Activated CD4-positive, alpha-beta T cell treated with anti-CD3 and anti-CD28 coated beads for 24 hours (primary cell): ENCODE measurements at regions not wholly inside any gene's neighbourhood (a gene's known extent, or its start where the extent isn't known, plus 50 kb on each side); places are given as distances from the start of the nearest gene placed in this dataset.

Experiments
- DNase-seq, 2 donors: peaks; one replicate each; pipeline ENCODE4 v3.0.0-alpha.2; 2020; ENCODE audit warnings: low read depth in 2 of 2

DNA sequence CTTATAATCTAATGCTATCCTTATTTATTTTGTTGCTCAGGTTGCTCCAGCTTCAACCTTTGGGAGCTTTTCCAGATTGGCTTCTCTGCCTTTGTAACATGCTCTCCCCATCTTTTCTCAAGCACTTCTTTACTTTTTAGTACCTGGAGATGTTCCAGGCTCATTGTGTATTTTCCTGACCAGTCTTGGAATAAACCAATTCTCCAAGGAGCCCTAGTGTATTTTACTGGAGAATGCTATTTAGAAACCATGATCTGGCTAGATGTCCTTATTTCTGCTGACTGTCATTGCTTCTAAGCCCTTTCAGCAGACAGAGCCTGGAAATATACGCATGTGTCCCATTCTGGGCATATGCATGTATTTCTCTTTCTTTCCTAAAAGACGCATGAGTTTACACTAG, 95.7 kb downstream of the EMX2 start:
- no peak for DNase-seq

DNA sequence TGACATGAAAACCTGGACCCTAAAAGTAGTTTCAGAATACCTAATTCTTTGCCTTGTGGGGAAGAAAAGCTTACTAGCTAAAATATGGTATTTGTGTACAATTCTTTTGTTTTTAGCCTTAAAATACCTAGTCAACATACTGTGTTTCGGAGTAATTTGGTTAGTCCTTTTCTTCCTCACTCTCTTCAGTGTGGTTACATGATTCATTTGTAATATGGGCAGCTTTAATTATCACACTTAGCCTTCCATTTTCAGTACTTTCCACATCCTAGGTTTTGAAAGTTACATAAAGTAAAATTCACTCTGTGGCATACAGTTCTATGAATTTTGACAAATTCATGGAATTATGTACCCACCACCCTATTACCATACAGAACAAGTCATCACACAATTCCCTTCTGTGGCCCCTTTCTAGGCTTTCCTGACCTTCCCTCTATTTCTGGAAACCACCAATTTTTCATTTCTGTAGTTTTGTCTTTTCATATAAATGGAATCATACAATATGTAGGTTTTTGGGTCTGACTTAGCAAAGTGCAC, 96.2 kb downstream of the EMX2 start:
- no peak for DNase-seq

DNA sequence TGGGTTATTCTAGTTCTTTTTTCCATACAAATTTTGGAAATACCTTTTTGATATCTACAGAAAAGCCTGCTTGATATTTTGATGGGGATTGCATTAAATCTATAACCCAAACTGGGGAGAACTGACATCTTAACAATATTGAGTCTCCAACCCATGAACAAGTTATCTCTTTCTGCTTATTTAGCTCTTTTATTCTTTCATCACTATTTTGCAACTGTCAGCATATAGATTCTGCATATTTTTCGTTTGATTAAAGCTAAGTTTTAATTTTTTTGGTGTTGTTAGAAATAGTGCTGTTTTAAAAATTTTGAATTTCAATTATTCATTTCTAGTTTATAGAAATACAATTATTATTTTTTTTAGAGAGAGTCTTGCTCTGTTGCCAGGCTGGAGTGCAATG, 97.9 kb downstream of the EMX2 start:
- DNase-seq, result no peak

DNA sequence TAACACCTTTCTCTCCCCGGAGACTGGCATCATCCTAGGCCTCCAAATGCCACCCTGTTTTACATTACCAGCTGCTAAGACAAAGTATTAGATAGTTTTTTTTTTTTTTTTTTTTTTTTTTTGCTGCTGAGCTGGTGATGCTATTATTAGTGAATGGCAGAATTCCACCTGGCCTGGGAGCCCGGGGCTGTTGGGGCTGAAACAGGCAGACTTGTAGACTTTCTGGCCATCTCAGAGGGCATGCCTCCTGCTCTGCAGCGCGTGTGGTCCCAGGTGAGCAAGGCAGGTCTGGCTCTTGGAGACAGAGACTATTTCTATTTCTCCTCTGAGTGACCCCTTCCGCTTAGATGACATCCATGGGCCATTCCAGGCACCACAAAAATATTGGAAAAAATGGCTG, 104.2 kb downstream of the EMX2 start:
- no peak for DNase-seq

DNA sequence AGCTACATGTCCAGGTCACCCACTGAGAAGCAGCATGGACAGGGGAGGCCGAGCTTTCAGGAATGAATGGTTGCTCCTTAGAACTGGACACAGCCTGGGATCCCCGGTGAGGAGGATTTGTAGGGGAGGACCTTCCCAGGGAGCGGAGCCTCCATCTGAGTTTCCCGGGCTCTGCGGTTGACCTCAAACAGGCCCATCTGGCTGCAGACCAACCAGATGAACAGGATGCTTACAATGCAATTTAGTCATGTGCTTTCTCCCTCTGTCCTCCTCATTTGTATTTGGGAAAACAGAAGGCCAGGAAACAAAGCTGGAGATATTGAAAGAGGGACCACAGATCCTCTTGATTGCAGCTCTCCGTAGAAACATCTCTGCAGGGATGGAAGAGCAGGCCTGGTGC, 104.8 kb downstream of the EMX2 start:
- DNase-seq, result no peak

DNA sequence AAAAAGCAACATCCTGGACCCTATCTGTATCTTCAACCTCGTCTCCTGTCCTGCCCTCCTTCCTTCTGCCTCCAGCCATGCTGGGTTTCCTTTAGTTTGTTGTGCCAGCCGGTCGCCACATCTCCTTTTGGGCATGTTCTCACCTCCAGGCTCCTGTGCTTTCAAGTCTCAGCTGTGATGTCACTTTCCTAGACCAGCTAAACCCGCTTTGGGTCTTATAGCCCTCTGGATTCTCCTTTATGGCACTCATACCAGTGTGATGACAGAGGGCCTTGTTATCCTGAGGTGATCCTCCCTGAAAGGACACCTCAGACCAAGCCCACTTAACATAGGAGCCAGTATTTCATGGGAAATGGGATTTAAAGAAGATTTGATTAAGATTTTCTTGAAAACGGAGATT, 108.6 kb downstream of the EMX2 start:
- DNase-seq, result no peak

DNA sequence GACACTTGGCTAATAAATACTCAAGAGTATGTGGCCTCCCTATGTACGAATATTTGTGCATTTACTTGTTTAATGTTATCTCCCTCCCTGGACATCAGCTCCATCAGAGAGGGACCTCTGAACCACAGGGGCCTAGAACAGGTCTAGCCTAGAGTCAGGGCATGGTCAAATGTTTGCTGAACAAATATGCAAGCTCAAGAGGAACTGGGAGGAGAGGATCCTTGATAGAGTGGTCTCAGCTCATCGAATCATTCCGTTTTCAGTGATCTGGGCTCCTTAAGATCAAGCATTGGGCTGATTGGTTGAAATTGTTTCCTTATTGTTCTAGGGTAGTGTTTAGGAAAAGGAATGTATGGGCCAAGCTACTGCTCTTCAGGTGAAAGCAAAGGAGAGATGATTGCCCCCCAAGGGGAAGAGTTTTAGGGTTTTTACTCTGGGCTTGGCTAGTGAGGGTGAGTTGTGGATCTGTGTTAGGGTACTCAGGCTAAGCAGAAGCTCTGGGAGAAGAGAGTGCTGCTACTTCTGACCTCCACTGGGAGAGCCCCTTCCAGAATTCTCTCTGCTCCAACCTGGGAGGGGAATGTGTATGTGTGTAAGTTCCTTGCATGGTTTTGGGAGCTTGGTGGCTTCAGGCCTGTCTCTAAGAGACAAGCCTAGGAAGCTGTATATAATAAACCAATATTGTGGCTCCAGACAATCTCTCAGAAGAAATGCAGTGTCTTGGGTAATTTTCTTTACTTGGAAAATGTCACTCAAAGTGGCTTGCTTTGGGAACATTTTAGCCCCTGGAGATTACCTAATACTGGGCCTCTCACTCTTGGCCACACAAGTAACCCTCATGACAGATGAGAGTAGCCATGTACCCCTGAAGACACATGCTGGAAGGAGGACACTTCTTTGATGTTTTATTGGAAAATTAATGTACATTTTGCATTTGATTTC, 110.0 kb downstream of the EMX2 start:
- no peak for DNase-seq

DNA sequence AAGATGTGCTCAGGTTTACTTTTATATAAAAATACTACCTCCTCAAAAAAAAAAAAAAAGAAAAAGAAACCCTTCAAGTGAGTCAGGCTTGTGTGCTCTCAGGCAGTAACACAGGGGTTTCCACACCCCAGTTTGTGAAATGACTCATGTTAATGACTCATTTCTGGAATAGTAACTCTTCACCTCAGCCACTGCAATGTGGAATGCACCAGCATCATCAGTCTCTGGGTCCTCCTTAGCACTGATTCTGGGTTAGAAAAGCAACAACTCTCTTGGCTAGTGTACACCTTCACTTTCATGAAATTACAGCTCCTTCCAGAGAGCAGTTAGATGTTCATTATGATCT, 110.6 kb downstream of the EMX2 start:
- DNase-seq, result peak; percentile 13 to 14

DNA sequence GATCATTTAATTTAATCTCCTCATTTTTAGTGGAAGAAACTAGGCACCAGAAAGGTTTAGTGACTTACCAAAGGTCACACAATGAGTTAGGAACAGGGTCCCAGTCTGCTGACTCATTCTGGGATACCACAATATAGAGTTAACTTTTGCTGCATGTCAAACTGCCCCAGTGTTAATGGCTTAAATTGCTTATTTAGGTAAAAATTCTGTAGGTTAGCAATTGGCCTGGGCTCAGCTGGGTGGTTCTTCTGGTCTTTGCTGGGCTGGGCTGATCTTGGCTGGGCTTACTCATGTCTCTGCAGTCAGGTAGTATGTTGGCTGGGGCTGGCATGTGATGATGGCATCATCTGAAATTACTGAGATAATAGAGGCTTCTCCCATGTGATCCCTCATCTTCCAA, 111.6 kb downstream of the EMX2 start:
- DNase-seq, result no peak

DNA sequence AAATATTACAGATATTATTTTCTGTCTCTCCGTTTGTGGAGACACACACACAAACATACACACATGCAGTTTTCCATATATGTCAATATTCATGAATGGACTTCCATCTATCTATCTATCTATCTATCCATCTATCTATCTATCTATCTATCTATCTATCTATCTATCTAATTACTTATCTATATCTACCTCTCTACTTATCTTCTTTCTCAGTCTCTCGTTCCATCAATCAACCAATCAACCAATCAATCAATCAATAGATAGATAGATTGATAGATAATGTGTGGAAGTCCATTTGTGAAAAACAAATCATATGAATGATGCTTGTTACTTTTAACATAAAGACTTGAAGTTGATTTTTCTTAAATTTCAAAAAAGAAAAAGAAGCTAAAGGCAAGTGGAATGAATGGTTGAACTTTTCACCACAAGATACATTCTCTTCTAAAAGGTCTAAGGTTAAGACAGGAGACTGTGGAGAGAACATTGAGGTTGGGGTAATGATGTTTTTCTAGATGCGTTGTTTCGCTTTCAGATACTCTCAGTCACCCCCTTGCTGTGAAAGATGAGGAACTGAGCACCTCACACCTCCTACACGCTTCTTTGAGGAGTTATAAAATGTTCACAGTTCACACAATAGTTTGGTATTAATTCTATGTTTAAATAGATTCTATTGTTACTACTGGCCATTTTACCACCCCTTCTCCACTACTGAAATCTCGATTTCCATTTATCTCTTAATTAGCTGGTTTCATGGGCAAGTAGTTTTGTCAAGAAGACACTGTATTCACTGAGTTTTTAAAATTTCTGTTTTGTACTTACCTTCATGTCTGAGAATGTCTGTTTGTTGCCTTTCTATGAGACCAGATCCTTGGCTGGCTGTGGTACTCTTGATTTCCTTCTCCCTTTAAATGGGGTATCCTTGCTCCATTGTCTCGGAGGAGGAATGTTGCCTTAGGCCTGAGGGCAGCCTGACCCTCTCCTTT, 114.1 kb downstream of the EMX2 start:
- no peak for DNase-seq

DNA sequence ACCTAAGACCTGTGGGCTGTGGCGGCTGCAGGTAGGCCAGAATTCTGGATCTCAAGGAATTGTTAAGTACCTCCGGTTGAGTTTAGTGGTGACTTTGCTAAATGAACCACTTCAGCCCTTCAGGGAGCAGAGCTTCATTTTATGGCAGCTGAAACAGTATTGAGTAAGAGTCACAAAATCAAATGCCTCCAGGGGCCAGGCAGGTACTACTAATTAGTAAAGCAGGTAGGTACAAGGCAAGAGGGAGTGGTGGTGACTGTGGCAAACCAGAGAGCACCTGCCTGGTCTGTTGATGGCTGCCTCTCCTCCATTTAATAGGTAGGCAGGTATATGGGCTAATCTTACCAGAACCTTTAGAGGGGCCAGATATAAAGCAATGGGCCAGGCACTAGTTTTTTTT, 118.8 kb downstream of the EMX2 start:
- no peak for DNase-seq

DNA sequence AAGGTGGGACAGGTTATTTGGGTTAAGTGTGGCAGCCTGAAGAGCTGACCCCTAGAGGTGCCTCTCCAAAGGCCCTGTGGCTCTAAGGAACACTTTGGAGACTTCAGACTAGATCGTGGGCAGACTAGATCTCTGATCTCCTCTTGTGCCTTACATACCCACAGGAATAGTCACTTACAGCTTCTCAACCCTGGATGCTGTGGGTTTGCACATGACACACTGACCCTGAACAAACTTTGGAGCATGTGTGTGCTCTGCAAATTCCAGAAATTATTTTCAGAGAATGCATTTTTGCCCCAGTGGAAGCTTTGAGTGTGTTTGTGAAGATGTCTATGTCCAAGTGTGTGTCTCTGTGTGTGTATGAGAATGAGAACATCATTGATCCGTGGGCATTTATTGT, 119.6 kb downstream of the EMX2 start:
- no peak for DNase-seq

DNA sequence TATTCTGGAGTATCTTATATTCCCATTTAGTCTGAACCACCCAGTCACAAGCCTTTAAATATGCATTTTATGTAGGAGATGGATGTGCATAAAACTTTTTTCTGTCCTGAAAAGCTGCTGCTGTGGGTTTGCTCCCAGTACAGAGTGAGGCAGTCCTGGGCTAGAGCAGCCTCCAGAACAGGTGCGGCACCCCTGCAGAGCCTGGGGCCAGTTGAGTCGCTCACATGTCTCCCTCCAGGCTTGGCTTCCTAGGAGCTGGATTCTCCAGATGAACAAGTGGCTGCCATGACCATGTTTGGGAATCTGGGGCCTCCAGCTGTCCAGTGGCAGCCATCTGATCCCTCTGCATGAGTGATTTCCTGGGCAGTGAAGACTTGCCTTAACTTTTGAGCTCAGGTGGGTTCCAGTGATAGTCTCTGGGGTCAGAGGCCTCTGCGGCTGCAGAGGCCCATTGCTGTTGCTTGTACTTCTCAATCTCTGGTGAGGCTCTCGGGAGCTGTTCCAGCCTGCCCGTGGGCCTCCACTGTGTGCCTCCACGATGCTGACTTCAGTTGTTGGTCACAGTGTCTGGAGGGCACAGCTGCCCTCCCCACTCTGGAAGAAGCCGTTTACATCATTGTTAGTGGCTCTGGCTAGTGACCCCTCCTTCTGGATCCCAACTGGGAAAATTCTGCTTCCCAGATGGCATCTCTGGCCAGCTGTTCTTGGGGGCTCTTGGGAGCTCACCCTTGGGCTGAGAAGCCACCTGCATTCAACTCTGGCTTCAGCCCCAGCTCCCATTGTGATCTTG, 120.4 kb downstream of the EMX2 start:
- DNase-seq, result no peak

DNA sequence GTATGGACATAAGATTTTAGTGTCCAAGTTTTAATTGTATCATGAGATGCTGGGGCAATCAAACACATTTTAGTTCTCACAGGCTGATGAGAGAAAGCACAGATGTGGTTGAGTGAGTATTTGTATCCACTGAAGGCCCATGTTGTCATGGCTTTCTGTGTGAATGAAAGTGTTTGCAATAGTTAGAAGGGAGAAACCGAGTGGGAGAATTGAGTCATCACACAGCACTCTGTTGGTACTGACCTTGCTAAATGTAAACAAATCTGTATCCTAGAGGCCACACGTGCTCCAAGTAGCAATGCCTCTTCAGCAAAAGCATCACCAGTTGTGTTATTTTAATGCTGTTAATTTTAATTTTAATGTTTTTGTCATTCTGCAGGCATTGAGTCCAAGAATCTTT, 121.2 kb downstream of the EMX2 start:
- no peak for DNase-seq

DNA sequence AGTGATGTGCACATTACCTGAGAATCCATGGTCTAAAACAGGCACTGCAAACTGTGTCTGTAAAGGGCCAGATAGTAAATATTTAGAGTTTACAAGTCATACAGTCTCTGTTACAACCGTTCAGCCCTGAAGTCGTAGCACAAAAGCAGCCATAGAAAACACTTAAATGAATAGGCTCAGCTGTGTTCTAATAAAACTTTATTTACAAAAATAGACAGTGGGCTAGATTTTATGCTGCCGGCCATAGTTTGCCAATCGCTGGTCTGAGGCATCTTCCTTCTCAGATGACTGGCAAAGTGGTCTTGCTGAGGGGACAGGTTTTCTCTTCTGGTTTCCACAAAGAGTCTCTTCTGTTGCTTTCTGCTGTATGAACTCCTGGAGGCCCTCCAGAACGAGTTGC, 121.7 kb downstream of the EMX2 start:
- DNase-seq, result no peak

DNA sequence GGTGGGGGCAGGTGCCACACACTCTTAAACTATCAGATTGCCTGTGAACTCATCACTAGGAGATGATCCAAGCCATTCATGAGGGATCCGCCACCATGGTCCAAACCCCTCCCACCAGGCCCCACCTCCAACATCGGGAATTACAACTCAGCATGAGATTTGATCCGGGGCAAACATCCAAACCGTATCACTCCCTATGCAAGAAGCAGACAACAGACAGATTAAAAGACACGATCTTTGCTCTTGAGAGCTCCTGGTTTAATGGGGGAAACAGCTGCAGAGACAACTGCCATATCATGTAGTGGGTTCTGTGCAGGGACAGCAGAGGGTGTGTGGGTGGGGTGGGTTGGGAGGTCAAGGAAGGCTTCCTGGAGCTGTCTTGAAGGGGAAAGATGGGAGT, 123.6 kb downstream of the EMX2 start:
- DNase-seq, result no peak

DNA sequence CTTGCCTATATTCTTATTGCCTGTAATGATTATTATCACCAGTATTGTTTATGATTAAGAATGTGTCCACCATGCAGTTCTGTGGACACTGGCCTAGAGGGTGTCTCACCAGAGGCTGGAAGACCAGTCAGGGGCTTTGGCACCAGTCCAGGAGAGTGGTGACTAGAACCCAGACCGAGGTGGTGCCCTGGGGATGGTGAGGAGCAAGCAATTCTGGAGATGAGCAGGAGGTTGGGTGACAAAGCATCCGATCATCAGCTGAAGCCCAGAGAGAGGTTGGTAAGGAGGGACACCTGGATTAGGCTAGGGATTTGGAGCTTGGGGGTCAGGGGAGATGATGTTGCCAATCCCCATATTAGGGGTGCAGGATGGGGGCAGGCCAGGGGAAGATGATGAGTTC, 124.4 kb downstream of the EMX2 start:
- no peak for DNase-seq

DNA sequence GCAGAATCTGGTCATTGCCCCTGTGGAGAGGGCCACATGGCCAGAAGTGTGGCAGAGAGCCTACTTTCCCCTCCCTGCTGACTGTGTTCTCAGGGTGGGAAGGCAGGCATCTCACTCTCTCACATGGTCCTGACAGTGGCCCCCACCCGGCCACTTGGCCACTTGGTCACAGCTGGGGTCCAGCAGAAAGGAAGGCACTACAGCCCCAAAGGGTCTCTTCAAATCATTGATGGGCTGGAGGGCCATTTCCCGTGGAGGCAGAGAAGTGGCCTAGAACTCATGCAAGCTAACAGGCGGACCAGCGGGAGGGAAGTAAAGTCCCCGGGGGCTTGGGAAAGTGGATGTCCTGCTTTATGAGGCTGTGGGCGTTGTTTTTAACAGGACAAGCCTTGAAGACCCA, 125.3 kb downstream of the EMX2 start:
- no peak for DNase-seq

DNA sequence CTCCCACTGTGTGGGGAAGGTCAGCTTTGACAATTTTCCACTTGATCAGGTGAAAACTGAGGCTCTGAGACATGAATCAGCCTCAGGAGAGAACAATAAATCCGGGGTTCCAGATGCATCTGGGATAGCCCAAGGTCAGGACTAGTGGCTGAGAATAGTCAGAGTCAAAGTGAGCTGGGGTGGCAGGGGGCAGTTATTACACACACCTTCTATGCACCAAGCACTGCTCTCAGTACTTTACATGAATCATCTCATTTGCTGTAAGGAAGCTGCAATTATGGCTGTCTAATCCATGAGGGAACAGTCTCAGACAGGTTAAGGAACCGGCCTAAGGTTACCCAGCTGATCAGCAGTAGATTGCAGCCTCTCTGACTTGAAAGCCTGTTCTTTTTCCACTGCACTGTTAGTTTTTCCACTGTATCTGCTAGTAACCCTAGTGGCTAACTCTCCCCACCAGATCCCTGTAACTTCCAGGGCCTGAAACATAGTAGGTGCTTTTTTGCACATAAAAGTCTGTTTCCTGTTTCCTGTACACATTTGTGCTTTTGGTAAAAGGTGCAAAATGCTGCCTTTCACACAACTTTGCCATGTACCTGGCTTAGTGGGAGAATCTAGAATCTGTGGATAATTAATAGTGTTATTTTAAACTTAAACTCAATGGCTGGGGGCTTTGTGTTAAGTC, 125.9 kb downstream of the EMX2 start:
- no peak for DNase-seq

DNA sequence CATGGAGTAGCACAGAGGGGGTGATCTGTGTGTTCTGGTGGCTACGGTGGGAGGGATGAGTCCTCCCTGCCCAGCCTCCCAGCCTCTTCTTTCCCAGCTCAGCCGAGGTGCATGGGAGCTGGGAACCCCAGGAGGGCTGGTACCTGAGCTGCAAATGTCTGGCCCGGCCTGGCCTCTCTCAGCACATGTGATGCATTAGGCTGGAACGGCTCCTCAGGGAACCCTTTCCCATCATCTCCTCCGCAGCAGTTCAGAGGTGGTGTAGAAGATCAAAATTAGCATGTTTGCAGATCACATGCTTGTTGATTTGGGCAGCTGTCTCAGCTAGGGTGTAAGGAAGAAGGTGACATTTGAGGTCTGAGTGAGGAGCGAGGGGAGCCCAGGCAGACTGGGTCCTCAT, 126.6 kb downstream of the EMX2 start:
- no peak for DNase-seq
